Type B pancreatic cell (in vitro differentiated cells): ENCODE measurements at regions not wholly inside any gene's neighbourhood (a gene's known extent, or its start where the extent isn't known, plus 50 kb on each side); places are given as distances from the start of the nearest gene placed in this dataset.

Source experiments
- DNase-seq: peaks from one replicate; pipeline ENCODE4 v3.0.0; 2021; ENCODE audit warnings: mixed read lengths; ENCODE audit not compliant: unreplicated experiment; ENCODE audit errors: extremely low spot score
- H3K27ac Mint-ChIP-seq: 2 replicates; pipeline ENCODE4 v1.8.0; 2021; ENCODE audit warnings: mild to moderate bottlenecking, mixed read lengths
- H3K27me3 Mint-ChIP-seq: 2 replicates; pipeline ENCODE4 v1.8.0; 2021; ENCODE audit warnings: mixed read lengths
- H3K36me3 Mint-ChIP-seq: 2 replicates; pipeline ENCODE4 v1.8.0; 2021; ENCODE audit warnings: mixed read lengths
- H3K4me1 Mint-ChIP-seq: one replicate; pipeline ENCODE4 v1.8.0; 2021; ENCODE audit warnings: mixed read lengths; ENCODE audit not compliant: unreplicated experiment
- H3K4me3 Mint-ChIP-seq: 2 replicates; pipeline ENCODE4 v1.8.0; 2021; ENCODE audit warnings: mild to moderate bottlenecking, mixed read lengths
- H3K9me3 Mint-ChIP-seq: 2 replicates; pipeline ENCODE4 v1.8.0; 2021; ENCODE audit warnings: mixed read lengths
- CTCF ChIP-seq: fragments of 200-600 bp; sonication (generic); conservative IDR thresholded peaks from 2 replicates; pipeline ENCODE4 v1.5.0; 2021; ENCODE audit warnings: antibody characterized with exemption, mild to moderate bottlenecking

GRCh38 chr4:8940792-8941491, 69.3 kb upstream of the HMX1 start:
- Mint-ChIP-seq H3K9me3 (no peaks in the 10 kb centered on the region), H3K4me3 (no peak overlapping the region), H3K27me3 (peaks cover 8% of the 10 kb centered on the region), H3K36me3 (no peaks in the 10 kb centered on the region), H3K4me1 (no peaks in the 10 kb centered on the region), H3K27ac (no peak overlapping the region)
- peak; percentile 46 for TF ChIP-seq CTCF
- DNase-seq: no peak

- Mint-ChIP-seq H3K27ac (no peak overlapping the region), H3K27me3 (peaks cover 8% of the 10 kb centered on the region), H3K4me3 (no peak overlapping the region), H3K4me1 (no peaks in the 10 kb centered on the region), H3K9me3 (no peaks in the 10 kb centered on the region), H3K36me3 (no peaks in the 10 kb centered on the region)
- TF ChIP-seq CTCF: no peak
- DNase-seq: no peak
Measured at GRCh38 chr4:8939840-8940742, 68.5 kb upstream of the HMX1 start.

GRCh38 chr4:8939160-8939839, 67.7 kb upstream of the HMX1 start:
- H3K27me3 Mint-ChIP-seq: peaks cover 12% of the 10 kb centered on the region
- H3K9me3 Mint-ChIP-seq: no peaks in the 10 kb centered on the region
- no peaks in the 10 kb centered on the region for H3K4me1 Mint-ChIP-seq

GRCh38 chr4:8938623-8939022, 67.0 kb upstream of the HMX1 start:
- Mint-ChIP-seq H3K27me3 (peaks cover 12% of the 10 kb centered on the region), H3K9me3 (no peaks in the 10 kb centered on the region), H3K4me3 (no peak overlapping the region), H3K4me1 (no peaks in the 10 kb centered on the region), H3K36me3 (no peaks in the 10 kb centered on the region), H3K27ac (no peak overlapping the region)
- TF ChIP-seq CTCF: no peak
- DNase-seq: no peak

More at GRCh38 chr4:8939160-8939839, 67.7 kb upstream of the HMX1 start:
- Mint-ChIP-seq H3K4me3 (no peak overlapping the region), H3K27ac (no peak overlapping the region), H3K36me3 (no peaks in the 10 kb centered on the region)
- no peak for DNase-seq
- no peak for TF ChIP-seq CTCF

GRCh38 chr4:8938137-8938536, 66.5 kb upstream of the HMX1 start:
- Mint-ChIP-seq H3K4me1 (no peaks in the 10 kb centered on the region), H3K27ac (no peak overlapping the region), H3K36me3 (no peaks in the 10 kb centered on the region), H3K27me3 (peaks cover 12% of the 10 kb centered on the region), H3K9me3 (no peaks in the 10 kb centered on the region), H3K4me3 (no peak overlapping the region)
- DNase-seq: no peak
- TF ChIP-seq CTCF: no peak
